ENCODE measurements at regions not wholly inside any gene's neighbourhood (a gene's known extent, or its start where the extent isn't known, plus 50 kb on each side); places are given as distances from the start of the nearest gene placed in this dataset.

DNA sequence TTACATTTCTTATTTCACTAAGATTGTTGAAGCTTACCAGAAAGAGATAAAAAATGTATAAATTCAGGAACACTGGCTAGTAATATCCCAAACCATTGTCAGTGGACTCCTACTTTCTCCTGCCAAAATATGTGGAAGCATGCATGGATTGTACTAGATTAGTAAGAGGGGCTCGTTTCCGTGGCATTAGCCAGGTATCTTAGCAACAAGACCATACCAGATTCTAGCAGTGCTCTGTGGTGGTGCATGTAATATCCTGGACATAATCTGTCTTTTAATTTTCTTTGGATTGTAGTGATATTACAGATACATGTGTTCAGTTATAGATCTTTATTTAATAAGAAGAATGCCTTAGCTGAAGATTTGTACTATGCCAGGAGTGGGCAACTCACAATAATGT lies 371.9 kb upstream of the PITX2 start:
- TF ChIP-seq, protein P1, sequence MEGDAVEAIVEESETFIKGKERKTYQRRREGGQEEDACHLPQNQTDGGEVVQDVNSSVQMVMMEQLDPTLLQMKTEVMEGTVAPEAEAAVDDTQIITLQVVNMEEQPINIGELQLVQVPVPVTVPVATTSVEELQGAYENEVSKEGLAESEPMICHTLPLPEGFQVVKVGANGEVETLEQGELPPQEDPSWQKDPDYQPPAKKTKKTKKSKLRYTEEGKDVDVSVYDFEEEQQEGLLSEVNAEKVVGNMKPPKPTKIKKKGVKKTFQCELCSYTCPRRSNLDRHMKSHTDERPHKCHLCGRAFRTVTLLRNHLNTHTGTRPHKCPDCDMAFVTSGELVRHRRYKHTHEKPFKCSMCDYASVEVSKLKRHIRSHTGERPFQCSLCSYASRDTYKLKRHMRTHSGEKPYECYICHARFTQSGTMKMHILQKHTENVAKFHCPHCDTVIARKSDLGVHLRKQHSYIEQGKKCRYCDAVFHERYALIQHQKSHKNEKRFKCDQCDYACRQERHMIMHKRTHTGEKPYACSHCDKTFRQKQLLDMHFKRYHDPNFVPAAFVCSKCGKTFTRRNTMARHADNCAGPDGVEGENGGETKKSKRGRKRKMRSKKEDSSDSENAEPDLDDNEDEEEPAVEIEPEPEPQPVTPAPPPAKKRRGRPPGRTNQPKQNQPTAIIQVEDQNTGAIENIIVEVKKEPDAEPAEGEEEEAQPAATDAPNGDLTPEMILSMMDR (IDR thresholded peaks at IDR 0.05): no peak
- no peak for TF ChIP-seq POLR2AphosphoS5 (IDR thresholded peaks at IDR 0.05)
- no peak for TF ChIP-seq POLR2A (IDR thresholded peaks at IDR 0.05)
- no peak for TF ChIP-seq EP300 (IDR thresholded peaks at IDR 0.05)
